HepG2 (cell line): ENCODE measurements at regions not wholly inside any gene's neighbourhood (a gene's known extent, or its start where the extent isn't known, plus 50 kb on each side); places are given as distances from the start of the nearest gene placed in this dataset.

Source experiments
- ATAC-seq: fragments of 200-7000 bp; cut with Tn5 transposase; 3 replicates; pipeline ENCODE4 v1.9.1; 2020; ENCODE audit warnings: mild to moderate bottlenecking, moderate library complexity
- BruUV-seq: library from RNA; stranded (reverse); fragments of 400-500 nt; replicated peaks from 2 replicates; lab custom pipeline; 2021; lab: Mats Ljungman, UMichigan
- CTCF ChIA-PET: fragments of 300-600 bp; formaldehyde crosslinking; extraction: SDS; loops from one replicate; lab custom pipeline; 2021; ENCODE audit warnings: low total read pairs, inconsistent platforms, low intra/inter-chr PET ratio; lab: Yijun Ruan, JAX
- POLR2A ChIA-PET: fragments of 350-600 bp; sonication (Branson Sonifier 250); formaldehyde crosslinking; loops from one replicate; lab custom pipeline; 2020; ENCODE audit warnings: antibody characterized with exemption, inconsistent platforms; lab: Yijun Ruan, JAX
- DNase-seq: peaks from one replicate; pipeline ENCODE4 v3.0.0-alpha.2; 2015; ENCODE audit warnings: low spot score
- FAIRE-seq: peaks from 3 replicates; lab custom pipeline; 2011; peaks lifted over from hg19 to GRCh38; lab: Jason Lieb, UNC
- H2AFZ ChIP-seq: one replicate; pipeline ENCODE4 v1.6.1; 2011; ENCODE audit warnings: low read length, inconsistent platforms
- H3K27ac ChIP-seq: fragments of 300-600 bp; 3 replicates; pipeline ENCODE4 v1.8.0; 2011; ENCODE audit warnings: mixed run types, mild to moderate bottlenecking, mixed read lengths, low read length, inconsistent platforms; ENCODE audit not compliant: insufficient read depth; ENCODE audit errors: extremely low read length
- H3K27me3 ChIP-seq, 2 experiments: fragments of 200-600 bp in 1 of 2; 2 replicates in 1 of 2; 3 replicates in 1 of 2; pipeline versions ENCODE4 v1.6.0 to v1.8.0; 2011; ENCODE audit warnings: low read length in 2 of 2, mild to moderate bottlenecking in 2 of 2, moderate library complexity in 2 of 2, inconsistent platforms in 1 of 2; ENCODE audit not compliant: insufficient read depth in 2 of 2, control insufficient read depth in 1 of 2
- H3K36me3 ChIP-seq, 2 experiments: fragments of 200-600 bp in 1 of 2; replicated peaks in 1 of 2; 2 replicates in 1 of 2; 3 replicates in 1 of 2; pipeline versions ENCODE4 v1.5.1 to v1.8.0; 2011; ENCODE audit warnings: low read length in 2 of 2, inconsistent platforms in 1 of 2; ENCODE audit not compliant: insufficient read depth in 2 of 2, control insufficient read depth in 1 of 2
- H3K4me1 ChIP-seq: 2 replicates; pipeline ENCODE4 v1.5.1; 2012; ENCODE audit warnings: low read length, inconsistent platforms; ENCODE audit not compliant: insufficient read depth
- H3K4me2 ChIP-seq: 2 replicates; pipeline ENCODE4 v1.6.0; 2011; ENCODE audit warnings: low read depth, low read length, inconsistent platforms
- H3K4me3 ChIP-seq, 3 experiments: fragments of 200-600 bp in 1 of 3; sonication (generic), shearing (Covaris generic) in 1 of 3; replicated peaks in 1 of 3; 2 replicates each; pipeline ENCODE4 v1.5.1; 2011 to 2016; ENCODE audit warnings: low read length in 3 of 3, inconsistent platforms in 2 of 3, low read depth in 2 of 3, mild to moderate bottlenecking in 2 of 3, control low read depth in 1 of 3, mixed read lengths in 1 of 3; ENCODE audit not compliant: insufficient read depth in 1 of 3
- H3K79me2 ChIP-seq: one replicate; pipeline ENCODE4 v1.6.1; 2011; ENCODE audit warnings: low read length, inconsistent platforms; ENCODE audit not compliant: insufficient read depth
- H3K9ac ChIP-seq: 2 replicates; pipeline ENCODE4 v1.6.0; 2011; ENCODE audit warnings: mild to moderate bottlenecking, low read depth, low read length, inconsistent platforms; ENCODE audit not compliant: insufficient read depth
- H3K9me3 ChIP-seq: 2 replicates; pipeline ENCODE4 v1.5.1; 2012; ENCODE audit warnings: mild to moderate bottlenecking, low read length
- H4K20me1 ChIP-seq: 2 replicates; pipeline ENCODE4 v1.6.0; 2011; ENCODE audit warnings: inconsistent platforms, mild to moderate bottlenecking, low read length, moderate library complexity; ENCODE audit not compliant: insufficient read depth
- FOXK2 ChIP-seq: fragments of 450-650 bp; IDR thresholded peaks from 2 replicates; pipeline ENCODE4 v1.6.1; 2016
- FOXO4 ChIP-seq: sonication (generic); formaldehyde crosslinking; conservative IDR thresholded peaks from 2 replicates; pipeline ENCODE4 v1.8.1; 2023; ENCODE audit warnings: missing genetic modification reagents
- HOXD1 ChIP-seq: sonication (generic); formaldehyde crosslinking; IDR thresholded peaks from 2 replicates; pipeline ENCODE4 v1.5.0; 2020; ENCODE audit warnings: missing genetic modification reagents
- KLF16 ChIP-seq, 2 experiments: sonication (generic) in 1 of 2; formaldehyde crosslinking in 1 of 2; IDR thresholded peaks; 2 replicates each; pipeline versions ENCODE4 v1.6.1 to v1.8.0; 2016 to 2023; ENCODE audit warnings: missing genetic modification reagents in 2 of 2, missing compliant biosample characterization in 1 of 2
- PBX3 ChIP-seq: sonication (generic); formaldehyde crosslinking; IDR thresholded peaks from 2 replicates; pipeline ENCODE4 v1.8.1; 2023; ENCODE audit warnings: missing genetic modification reagents, inconsistent platforms, borderline replicate concordance
- REST ChIP-seq, 2 experiments: IDR thresholded peaks; 2 replicates each; pipeline ENCODE4 v1.6.1; 2011 to 2012; ENCODE audit warnings: low read length in 2 of 2, borderline replicate concordance in 1 of 2, low read depth in 1 of 2, mild to moderate bottlenecking in 1 of 2, moderate library complexity in 1 of 2
- SOX13 ChIP-seq, 3 experiments: fragments of 450-650 bp in 1 of 3; sonication (generic) in 1 of 3; formaldehyde crosslinking in 1 of 3; IDR thresholded peaks in 2 of 3; conservative IDR thresholded peaks in 1 of 3; 2 replicates each; pipeline versions ENCODE4 v1.5.0 to v1.6.1; 2016 to 2020; ENCODE audit warnings: antibody characterized with exemption in 1 of 3, mild to moderate bottlenecking in 1 of 3, missing compliant biosample characterization in 1 of 3, missing genetic modification reagents in 1 of 3, moderate library complexity in 1 of 3
- SP1 ChIP-seq, 2 experiments: fragments of 450-650 bp in 1 of 2; sonication (generic) in 1 of 2; formaldehyde crosslinking in 1 of 2; IDR thresholded peaks; 2 replicates each; pipeline versions ENCODE4 v1.4.0 to v1.6.1; 2016 to 2020; ENCODE audit warnings: missing genetic modification reagents in 1 of 2
- ZBTB10 ChIP-seq: sonication (generic); formaldehyde crosslinking; IDR thresholded peaks from 2 replicates; pipeline ENCODE4 v1.4.0; 2020; ENCODE audit warnings: missing genetic modification reagents, borderline replicate concordance
- WGBS: methylation state at CpG from one replicate; pipeline ENCODE4 v1.1.6; 2017; ENCODE audit warnings: low lambda C conversion rate; 5-methylcytosine and 5-hydroxymethylcytosine counted together
- in situ Hi-C: cut with HindIII; loops from 2 replicates; pipeline ENCODE4 v1.10.0; 2017; ENCODE audit warnings: low pct_unique_long_range_greater_than_20kb; ENCODE audit not compliant: extremely low pct_ligation_motif_present
- intact Hi-C: fragments of 100-400 bp; cut with micrococcal nuclease; formaldehyde crosslinking; loops from one replicate; pipeline ENCODE4 v1.10.0; 2022; ENCODE audit not compliant: unreplicated experiment

- 12% methylated on average over 1 of the region's 1 CpG for WGBS
- no peak for TF ChIP-seq SP1 (IDR thresholded peaks at IDR 0.05)
- TF ChIP-seq SP1 (CRISPR knock-in tag; IDR thresholded peaks at IDR 0.05) = no peak
- no peak for TF ChIP-seq REST (IDR thresholded peaks at IDR 0.05; ENCODE audit: borderline replicate concordance in 1 of 2, low read depth in 1 of 2, low read length in 2 of 2)
- no peak for TF ChIP-seq ZBTB10 (CRISPR knock-in tag)
- no peak for TF ChIP-seq HOXD1
- TF ChIP-seq FOXO4 = no peak
- TF ChIP-seq SOX13 (IDR thresholded peaks at IDR 0.05) = no peak
- no peak for TF ChIP-seq SOX13 (CRISPR knock-in tag; conservative IDR thresholded peaks at IDR 0.05 in 1 of 2, IDR thresholded peaks at IDR 0.05 in 1 of 2)
- TF ChIP-seq KLF16 (CRISPR knock-in tag; IDR thresholded peaks at IDR 0.05) = no peak
- no peak for TF ChIP-seq PBX3 (CRISPR knock-in tag)
- TF ChIP-seq FOXK2 = no peak
Measured at GRCh38 chr12:126432780-126433179, 1367.5 kb downstream of the AACS start.

More at GRCh38 chr12:126432780-126433179, 1367.5 kb downstream of the AACS start:
- POLR2A ChIA-PET = no interaction called here
- CTCF ChIA-PET = no interaction called here
- H4K20me1 ChIP-seq = no peaks in the 10 kb centered on the region
- in situ Hi-C loops (no loop called here), intact Hi-C loops (no loop called here)
- no peak overlapping the region for H2AFZ ChIP-seq
- H3K9ac ChIP-seq = no peak overlapping the region
- no TSS peak for BruUV-seq
- no peak overlapping the region for H3K4me3 ChIP-seq
- DNase-seq (no peak), FAIRE-seq (no peak), ATAC-seq (no peak)
- H3K79me2 ChIP-seq = no peaks in the 10 kb centered on the region
- no peak overlapping the region for H3K4me2 ChIP-seq
- H3K36me3 ChIP-seq = no peaks in the 10 kb centered on the region
- H3K27ac ChIP-seq = no peak overlapping the region
- H3K4me1 ChIP-seq = no peaks in the 10 kb centered on the region
- no peaks in the 10 kb centered on the region for H3K27me3 ChIP-seq
- peaks cover 93% of the 10 kb centered on the region for H3K9me3 ChIP-seq
